ENCODE measurements at regions not wholly inside any gene's neighbourhood (a gene's known extent, or its start where the extent isn't known, plus 50 kb on each side); places are given as distances from the start of the nearest gene placed in this dataset.
"Not testable (repeated sequence)": the region's sequence is repeated elsewhere in the genome, so short reads cannot be mapped to it uniquely, and the experiment has no call there.

GRCh38 chr16:21520134-21521047 lies 79.0 kb upstream of the METTL9 start:
- peak; percentile 26 to 95 (median 93) for TF ChIP-seq POLR2AphosphoS5 (IDR thresholded peaks at IDR 0.05)
- 4 to 31% (median 8%) methylated on average over 18 to 101 of the region's 101 CpGs for WGBS, 5 donors
- H3K27me3 ChIP-seq; intact Hi-C loops (cut with DNase I; ENCODE audit: low total_unique reads); H3K36me3 ChIP-seq; H3K9me3 ChIP-seq: not testable (repeated sequence)
- DNase-seq: peak; percentile 98
- peak overlapping the region; percentile 89 to 93 (median 91) for H3K27ac ChIP-seq
- peaks cover 27 to 44% (median 29%) of the 10 kb centered on the region in 4 donors for H3K4me1 ChIP-seq
- H3K4me3 ChIP-seq: peak overlapping the region; percentile 48 to 78 (median 73)

GRCh38 chr16:21521048-21521389 lies 78.4 kb upstream of the METTL9 start:
- Histone ChIP-seq H3K4me1 (peaks cover 21 to 38% (median 24%) of the 10 kb centered on the region in 4 donors), H3K27ac (peak overlapping the region in 4 of 5 donors; percentile 89 to 93 (median 90))
- intact Hi-C loops (cut with DNase I; ENCODE audit: low total_unique reads); H3K36me3 ChIP-seq; H3K27me3 ChIP-seq; H3K9me3 ChIP-seq; H3K4me3 ChIP-seq: not testable (repeated sequence)
- WGBS, 5 donors: 62 to 82% (median 69%) methylated on average over 6 to 8 of the region's 8 CpGs
- peak in 1 of 2 donors; percentile 5 for DNase-seq

GRCh38 chr16:21521390-21522143 lies 77.8 kb upstream of the METTL9 start:
- H3K36me3 ChIP-seq; H3K9me3 ChIP-seq; H3K27me3 ChIP-seq; intact Hi-C loops (cut with DNase I; ENCODE audit: low total_unique reads); H3K4me3 ChIP-seq: not testable (repeated sequence)
- WGBS, 5 donors: 24 to 42% (median 39%) methylated on average over 6 to 24 of the region's 24 CpGs
- Histone ChIP-seq H3K4me1 (peaks cover 16 to 33% (median 19%) of the 10 kb centered on the region in 4 donors), H3K27ac (peak overlapping the region in 4 of 5 donors; percentile 89 to 93 (median 90))
- peak in 1 of 2 donors; percentile 56 for DNase-seq

GRCh38 chr16:21522846-21523245 lies 76.5 kb upstream of the METTL9 start:
- DNase-seq: peak in 1 of 2 donors; percentile 1
- not testable (repeated sequence) for H3K27ac ChIP-seq

GRCh38 chr16:21523411-21524067 lies 75.8 kb upstream of the METTL9 start:
- peaks cover 4 to 16% (median 9%) of the 10 kb centered on the region in 4 donors for H3K4me1 ChIP-seq
- H3K27ac ChIP-seq: no peak overlapping the region
- intact Hi-C loops (cut with DNase I; ENCODE audit: low total_unique reads): no loop called here
- no peaks in the 10 kb centered on the region for H3K36me3 ChIP-seq
- no peaks in the 10 kb centered on the region for H3K9me3 ChIP-seq
- H3K4me3 ChIP-seq: no peak overlapping the region
- peaks cover 0 to 4% (median 0%) of the 10 kb centered on the region in 3 donors for H3K27me3 ChIP-seq
- DNase-seq: peak in 1 of 2 donors; percentile 10
- WGBS, 5 donors: 75 to 85% (median 83%) methylated on average over 12 to 17 of the region's 17 CpGs
- no peak for TF ChIP-seq EP300 (IDR thresholded peaks at IDR 0.05)
- TF ChIP-seq POLR2A (IDR thresholded peaks at IDR 0.05): no peak
- TF ChIP-seq POLR2AphosphoS5 (IDR thresholded peaks at IDR 0.05): no peak
- no peak for TF ChIP-seq CTCF (IDR thresholded peaks at IDR 0.05)

More at GRCh38 chr16:21522846-21523245, 76.5 kb upstream of the METTL9 start:
- H3K9me3 ChIP-seq; H3K36me3 ChIP-seq; intact Hi-C loops (cut with DNase I; ENCODE audit: low total_unique reads); H3K4me3 ChIP-seq; H3K27me3 ChIP-seq: not testable (repeated sequence)
- WGBS, 5 donors: 90 to 92% (median 91%) methylated on average over 20 of the region's 20 CpGs
- peaks cover 8 to 22% (median 11%) of the 10 kb centered on the region in 4 donors for H3K4me1 ChIP-seq

- no peaks in the 10 kb centered on the region for H3K36me3 ChIP-seq
- intact Hi-C loops (cut with DNase I; ENCODE audit: low total_unique reads): no loop called here
- H3K4me3 ChIP-seq: no peak overlapping the region
- H3K9me3 ChIP-seq: no peaks in the 10 kb centered on the region
- no peak overlapping the region for H3K27ac ChIP-seq
- H3K27me3 ChIP-seq: peaks cover 0 to 4% (median 0%) of the 10 kb centered on the region in 3 donors
- TF ChIP-seq POLR2A (IDR thresholded peaks at IDR 0.05) (no peak), POLR2AphosphoS5 (IDR thresholded peaks at IDR 0.05) (no peak), CTCF (IDR thresholded peaks at IDR 0.05) (no peak), EP300 (IDR thresholded peaks at IDR 0.05) (no peak)
- 82 to 93% (median 87%) methylated on average over 9 of the region's 9 CpGs for WGBS, 5 donors
- peak in 1 of 2 donors; percentile 6 for DNase-seq
- H3K4me1 ChIP-seq: peaks cover 4 to 16% (median 9%) of the 10 kb centered on the region in 4 donors
Observed at GRCh38 chr16:21524068-21524751, 75.2 kb upstream of the METTL9 start.

GRCh38 chr16:21524752-21525028 lies 74.7 kb upstream of the METTL9 start:
- H3K36me3 ChIP-seq; intact Hi-C loops (cut with DNase I; ENCODE audit: low total_unique reads); H3K4me3 ChIP-seq; H3K27me3 ChIP-seq; H3K9me3 ChIP-seq; H3K27ac ChIP-seq; DNase-seq: not testable (repeated sequence)
- 92 to 97% (median 94%) methylated on average over 1 of the region's 1 CpG for WGBS, 5 donors
- peaks cover 4 to 16% (median 9%) of the 10 kb centered on the region in 4 donors for H3K4me1 ChIP-seq
